ENCODE measurements at regions not wholly inside any gene's neighbourhood (a gene's known extent, or its start where the extent isn't known, plus 50 kb on each side); places are given as distances from the start of the nearest gene placed in this dataset.

DNA sequence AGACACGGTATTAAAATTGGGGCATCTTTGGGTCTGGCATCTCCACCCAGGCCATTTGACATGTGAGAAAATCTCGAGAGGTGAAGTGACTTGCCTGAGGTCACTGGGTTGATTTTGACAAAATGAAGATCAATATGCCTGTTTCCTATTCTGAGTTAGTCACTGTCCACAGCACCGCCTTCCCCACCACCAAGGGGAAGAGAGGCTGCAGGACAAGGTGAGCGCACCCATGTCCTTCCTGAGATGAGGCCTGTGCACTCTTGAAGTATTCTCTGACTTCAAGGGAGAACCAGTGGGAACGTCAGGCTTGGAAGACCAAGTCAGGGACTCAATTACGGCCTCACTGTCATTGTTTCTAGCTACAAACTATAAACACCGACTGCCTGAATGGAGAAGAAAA, 49.9 kb upstream of the WSB1 start:
- TF ChIP-seq, protein P1, sequence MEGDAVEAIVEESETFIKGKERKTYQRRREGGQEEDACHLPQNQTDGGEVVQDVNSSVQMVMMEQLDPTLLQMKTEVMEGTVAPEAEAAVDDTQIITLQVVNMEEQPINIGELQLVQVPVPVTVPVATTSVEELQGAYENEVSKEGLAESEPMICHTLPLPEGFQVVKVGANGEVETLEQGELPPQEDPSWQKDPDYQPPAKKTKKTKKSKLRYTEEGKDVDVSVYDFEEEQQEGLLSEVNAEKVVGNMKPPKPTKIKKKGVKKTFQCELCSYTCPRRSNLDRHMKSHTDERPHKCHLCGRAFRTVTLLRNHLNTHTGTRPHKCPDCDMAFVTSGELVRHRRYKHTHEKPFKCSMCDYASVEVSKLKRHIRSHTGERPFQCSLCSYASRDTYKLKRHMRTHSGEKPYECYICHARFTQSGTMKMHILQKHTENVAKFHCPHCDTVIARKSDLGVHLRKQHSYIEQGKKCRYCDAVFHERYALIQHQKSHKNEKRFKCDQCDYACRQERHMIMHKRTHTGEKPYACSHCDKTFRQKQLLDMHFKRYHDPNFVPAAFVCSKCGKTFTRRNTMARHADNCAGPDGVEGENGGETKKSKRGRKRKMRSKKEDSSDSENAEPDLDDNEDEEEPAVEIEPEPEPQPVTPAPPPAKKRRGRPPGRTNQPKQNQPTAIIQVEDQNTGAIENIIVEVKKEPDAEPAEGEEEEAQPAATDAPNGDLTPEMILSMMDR (IDR thresholded peaks at IDR 0.05; ENCODE audit: low read depth, low read length, missing control alignments), result no peak
- Histone ChIP-seq H3K27ac (peak overlapping the region; percentile 95), H3K27me3 (replicated peaks) (no peaks in the 10 kb centered on the region), H3K4me3 (ENCODE audit: low read depth, low read length) (no peak overlapping the region), H3K36me3 (replicated peaks) (no peaks in the 10 kb centered on the region)
- in situ Hi-C loops (cut with HindIII; ENCODE audit: low pct_ligation_motif_present, low sequenced_read_pairs), result loop anchor here (25.0 kb wide), 1 partner anchor 93 kb away; no protein-coding TSS in a partner anchor
- no peak for DNase-seq

Measured in brain microvascular endothelial cell (primary cell).